ENCODE measurements at regions not wholly inside any gene's neighbourhood (a gene's known extent, or its start where the extent isn't known, plus 50 kb on each side); places are given as distances from the start of the nearest gene placed in this dataset.

DNA sequence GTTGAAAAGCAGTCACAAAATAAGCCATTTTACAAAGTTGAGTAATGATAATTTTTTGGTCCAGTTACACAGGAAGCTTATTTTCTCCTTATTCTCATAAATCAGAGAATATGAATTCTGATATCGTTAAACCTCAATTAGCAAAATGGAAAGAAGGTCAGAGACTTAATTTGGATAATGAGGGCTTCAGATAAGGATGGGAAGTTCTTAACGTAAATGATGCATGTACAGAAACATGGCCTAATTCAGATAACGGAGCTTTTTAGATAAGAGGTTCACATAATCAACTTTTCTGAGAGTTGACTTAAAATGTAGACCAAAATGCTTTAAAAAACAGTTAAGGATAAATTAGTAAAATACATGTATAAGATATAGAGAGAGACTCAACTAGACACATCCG, 746.3 kb upstream of the SLC10A2 start:
- Histone ChIP-seq H3K4me3 (replicated peaks; ENCODE audit: low read depth, low read length) (no peak overlapping the region), H3K36me3 (ENCODE audit: control insufficient read depth, insufficient read depth, low read length) (no peaks in the 10 kb centered on the region), H3K27me3 (replicated peaks; ENCODE audit: control insufficient read depth, insufficient read depth, low read length) (no peaks in the 10 kb centered on the region)
- no peak for DNase-seq (ENCODE audit: extremely low read depth, insufficient read length)
- TF ChIP-seq, protein P1, sequence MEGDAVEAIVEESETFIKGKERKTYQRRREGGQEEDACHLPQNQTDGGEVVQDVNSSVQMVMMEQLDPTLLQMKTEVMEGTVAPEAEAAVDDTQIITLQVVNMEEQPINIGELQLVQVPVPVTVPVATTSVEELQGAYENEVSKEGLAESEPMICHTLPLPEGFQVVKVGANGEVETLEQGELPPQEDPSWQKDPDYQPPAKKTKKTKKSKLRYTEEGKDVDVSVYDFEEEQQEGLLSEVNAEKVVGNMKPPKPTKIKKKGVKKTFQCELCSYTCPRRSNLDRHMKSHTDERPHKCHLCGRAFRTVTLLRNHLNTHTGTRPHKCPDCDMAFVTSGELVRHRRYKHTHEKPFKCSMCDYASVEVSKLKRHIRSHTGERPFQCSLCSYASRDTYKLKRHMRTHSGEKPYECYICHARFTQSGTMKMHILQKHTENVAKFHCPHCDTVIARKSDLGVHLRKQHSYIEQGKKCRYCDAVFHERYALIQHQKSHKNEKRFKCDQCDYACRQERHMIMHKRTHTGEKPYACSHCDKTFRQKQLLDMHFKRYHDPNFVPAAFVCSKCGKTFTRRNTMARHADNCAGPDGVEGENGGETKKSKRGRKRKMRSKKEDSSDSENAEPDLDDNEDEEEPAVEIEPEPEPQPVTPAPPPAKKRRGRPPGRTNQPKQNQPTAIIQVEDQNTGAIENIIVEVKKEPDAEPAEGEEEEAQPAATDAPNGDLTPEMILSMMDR (IDR thresholded peaks at IDR 0.05; ENCODE audit: insufficient read depth, low read length, poor library complexity, severe bottlenecking) = no peak

DNA sequence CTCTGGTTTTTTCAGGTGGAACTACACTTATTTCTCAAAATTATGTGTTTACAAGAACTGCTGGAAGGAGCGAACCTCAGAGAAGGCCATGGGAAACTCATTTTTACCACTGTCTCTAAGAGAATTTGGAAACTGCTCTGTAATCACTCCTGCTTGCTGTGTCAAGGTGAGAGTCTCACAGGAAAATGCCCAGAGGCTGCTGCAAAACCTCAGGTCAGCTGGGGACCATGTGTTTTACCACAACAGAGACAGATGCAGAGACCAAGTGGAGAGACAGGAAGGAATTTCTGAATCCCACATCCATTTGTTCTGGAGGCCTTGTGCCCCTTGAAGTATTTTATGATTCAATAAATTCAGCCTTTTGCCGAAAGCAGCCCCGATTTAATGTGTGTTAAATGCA, 743.8 kb upstream of the SLC10A2 start:
- no peak for DNase-seq (ENCODE audit: extremely low read depth, insufficient read length)
- TF ChIP-seq, protein P1 (IDR thresholded peaks at IDR 0.05; ENCODE audit: insufficient read depth, low read length, poor library complexity, severe bottlenecking) = no peak

DNA sequence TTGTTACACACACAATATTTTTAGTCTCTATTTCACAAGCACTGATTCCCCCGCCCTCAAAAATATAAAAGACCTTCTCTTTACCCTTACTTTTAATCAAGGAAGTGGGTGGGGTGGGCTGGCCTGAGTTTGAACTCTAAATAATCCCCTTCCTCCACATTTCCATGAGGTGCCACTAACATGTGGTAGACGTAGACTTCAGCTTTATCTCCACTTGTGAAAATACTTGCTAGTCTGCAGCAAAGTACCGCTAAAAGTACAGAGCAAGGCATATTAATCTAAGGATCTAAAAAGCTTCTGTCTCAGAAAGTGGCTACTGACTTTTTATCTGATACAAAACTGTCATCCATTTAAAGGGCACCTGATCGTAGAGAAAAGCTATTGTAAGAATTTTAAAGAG, 739.6 kb upstream of the SLC10A2 start:
- H3K36me3 ChIP-seq (ENCODE audit: control insufficient read depth, insufficient read depth, low read length) = no peaks in the 10 kb centered on the region
- no peak for DNase-seq (ENCODE audit: extremely low read depth, insufficient read length)
- TF ChIP-seq, protein P1 (IDR thresholded peaks at IDR 0.05; ENCODE audit: insufficient read depth, low read length, poor library complexity, severe bottlenecking) = no peak
- H3K4me3 ChIP-seq (replicated peaks; ENCODE audit: low read depth, low read length) = no peak overlapping the region
- H3K27me3 ChIP-seq (replicated peaks; ENCODE audit: control insufficient read depth, insufficient read depth, low read length) = no peaks in the 10 kb centered on the region

More for the DNA sequence above, 743.8 kb upstream of the SLC10A2 start:
- Histone ChIP-seq H3K4me3 (replicated peaks; ENCODE audit: low read depth, low read length) (no peak overlapping the region), H3K36me3 (ENCODE audit: control insufficient read depth, insufficient read depth, low read length) (no peaks in the 10 kb centered on the region), H3K27me3 (replicated peaks; ENCODE audit: control insufficient read depth, insufficient read depth, low read length) (no peaks in the 10 kb centered on the region)

DNA sequence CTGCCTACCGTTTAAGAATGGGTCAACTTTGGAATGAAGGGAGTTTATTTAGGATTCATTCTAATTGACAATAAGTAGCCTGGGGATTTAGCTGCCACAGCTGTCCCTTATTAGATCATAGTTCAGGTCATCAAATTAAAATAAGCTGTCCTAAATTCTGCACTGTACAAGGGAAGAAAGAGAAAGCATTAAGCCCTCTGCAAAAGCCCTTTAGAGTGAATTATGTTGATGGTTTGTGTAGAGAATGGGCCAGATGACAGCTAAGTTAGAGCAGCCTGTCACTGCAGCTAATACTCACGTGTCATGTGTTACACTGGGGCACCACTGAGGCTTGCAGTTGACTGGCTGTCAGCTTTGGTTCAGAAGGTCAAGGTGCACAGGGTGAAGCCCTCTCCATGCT, 737.1 kb upstream of the SLC10A2 start:
- TF ChIP-seq, protein P1 (IDR thresholded peaks at IDR 0.05; ENCODE audit: insufficient read depth, low read length, poor library complexity, severe bottlenecking) = no peak
- DNase-seq (ENCODE audit: extremely low read depth, insufficient read length) = no peak
- H3K27me3 ChIP-seq (replicated peaks; ENCODE audit: control insufficient read depth, insufficient read depth, low read length) = no peaks in the 10 kb centered on the region
- H3K36me3 ChIP-seq (ENCODE audit: control insufficient read depth, insufficient read depth, low read length) = no peaks in the 10 kb centered on the region
- H3K4me3 ChIP-seq (replicated peaks; ENCODE audit: low read depth, low read length) = no peak overlapping the region

DNA sequence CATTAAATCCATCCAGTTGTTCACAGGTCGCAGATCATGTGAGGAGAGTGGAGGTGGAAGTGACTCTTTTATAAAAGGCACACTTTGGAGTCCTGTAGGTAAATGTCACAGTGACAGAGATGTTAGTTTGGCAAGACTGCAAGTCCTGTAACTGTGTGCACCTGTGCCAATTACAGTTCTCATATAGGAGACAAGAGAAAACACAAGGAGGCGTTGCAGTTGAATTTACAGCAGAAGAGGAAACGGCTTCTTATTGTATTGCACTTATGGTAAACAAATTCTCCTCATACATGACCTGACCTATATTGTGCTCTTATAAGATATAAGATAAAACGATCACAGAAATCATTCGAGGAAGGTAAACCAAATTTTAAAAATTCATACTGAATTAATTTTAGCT, 732.8 kb upstream of the SLC10A2 start:
- TF ChIP-seq, protein P1 (IDR thresholded peaks at IDR 0.05; ENCODE audit: insufficient read depth, low read length, poor library complexity, severe bottlenecking) = no peak
- Histone ChIP-seq H3K27me3 (replicated peaks; ENCODE audit: control insufficient read depth, insufficient read depth, low read length) (no peaks in the 10 kb centered on the region), H3K4me3 (replicated peaks; ENCODE audit: low read depth, low read length) (no peak overlapping the region), H3K36me3 (ENCODE audit: control insufficient read depth, insufficient read depth, low read length) (no peaks in the 10 kb centered on the region)
- DNase-seq (ENCODE audit: extremely low read depth, insufficient read length) = no peak

DNA sequence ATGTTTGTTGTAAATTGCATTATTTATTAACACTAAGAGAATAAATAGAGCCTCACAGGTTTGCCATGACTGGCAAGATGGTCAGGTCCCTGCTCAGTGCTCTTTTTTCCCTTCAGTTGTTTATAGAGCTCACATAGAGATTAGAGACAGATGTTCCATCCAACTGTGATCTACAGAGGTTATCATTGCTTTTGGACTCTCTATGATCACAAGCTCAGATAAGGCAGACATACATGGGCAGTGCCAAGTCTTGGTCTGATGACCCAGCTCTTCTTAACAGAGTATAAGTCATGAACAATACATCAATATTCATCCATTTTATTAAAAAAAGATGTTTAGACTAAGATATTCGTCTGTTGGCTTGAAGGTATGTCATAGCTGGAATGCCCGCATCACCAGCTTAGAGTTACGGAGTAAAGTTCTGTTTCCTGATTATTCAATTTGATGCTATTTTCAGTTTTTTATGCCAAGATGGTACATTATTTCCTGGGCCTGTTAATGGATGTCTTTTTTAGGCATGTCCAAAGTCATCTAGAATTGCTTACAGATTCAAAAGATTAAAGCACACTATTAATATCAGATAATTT, 729.8 kb upstream of the SLC10A2 start:
- no peaks in the 10 kb centered on the region for H3K27me3 ChIP-seq (replicated peaks; ENCODE audit: control insufficient read depth, insufficient read depth, low read length)
- no peaks in the 10 kb centered on the region for H3K36me3 ChIP-seq (ENCODE audit: control insufficient read depth, insufficient read depth, low read length)
- TF ChIP-seq, protein P1 (IDR thresholded peaks at IDR 0.05; ENCODE audit: insufficient read depth, low read length, poor library complexity, severe bottlenecking) = no peak
- DNase-seq (ENCODE audit: extremely low read depth, insufficient read length) = no peak
- no peak overlapping the region for H3K4me3 ChIP-seq (replicated peaks; ENCODE audit: low read depth, low read length)
